ENCODE measurements at regions not wholly inside any gene's neighbourhood (a gene's known extent, or its start where the extent isn't known, plus 50 kb on each side); places are given as distances from the start of the nearest gene placed in this dataset.

- no peak for DNase-seq
Observed at GRCh38 chr20:10864076-10864672, 190.4 kb upstream of the JAG1 start.

- peak in 1 of 2 experiments; percentile 41 for DNase-seq
Observed at GRCh38 chr20:10868299-10868698, 194.5 kb upstream of the JAG1 start.

- DNase-seq: no peak
Observed at GRCh38 chr20:10873026-10873425, 199.2 kb upstream of the JAG1 start.

- DNase-seq: no peak
Observed at GRCh38 chr20:10875653-10876052, 201.9 kb upstream of the JAG1 start.

GRCh38 chr20:10876558-10876957 is 202.8 kb upstream of the JAG1 start:
- DNase-seq: no peak

- DNase-seq: no peak
Observed at GRCh38 chr20:10877342-10877741, 203.5 kb upstream of the JAG1 start.

GRCh38 chr20:10883166-10883565 is 209.4 kb upstream of the JAG1 start:
- DNase-seq: no peak

GRCh38 chr20:10893321-10893720 is 219.5 kb upstream of the JAG1 start:
- no peak for DNase-seq

- no peak for DNase-seq
Observed at GRCh38 chr20:10897336-10897735, 223.5 kb upstream of the JAG1 start.

GRCh38 chr20:10898552-10898951 is 224.8 kb upstream of the JAG1 start:
- DNase-seq: no peak

- no peak for DNase-seq
Observed at GRCh38 chr20:10902174-10902573, 228.4 kb upstream of the JAG1 start.

GRCh38 chr20:10902576-10903282 is 228.9 kb upstream of the JAG1 start:
- no peak for DNase-seq

- no peak for DNase-seq
Observed at GRCh38 chr20:10906834-10907233, 233.0 kb upstream of the JAG1 start.

- no peak for DNase-seq
Observed at GRCh38 chr20:10909803-10910202, 236.0 kb upstream of the JAG1 start.

- no peak for DNase-seq
Observed at GRCh38 chr20:10910535-10911178, 236.9 kb upstream of the JAG1 start.

- no peak for DNase-seq
Observed at GRCh38 chr20:10911298-10911697, 237.5 kb upstream of the JAG1 start.

GRCh38 chr20:10915815-10916214 is 242.0 kb upstream of the JAG1 start:
- no peak for DNase-seq

GRCh38 chr20:10916312-10916711 is 242.5 kb upstream of the JAG1 start:
- DNase-seq: no peak

- DNase-seq: no peak
Observed at GRCh38 chr20:10917826-10918225, 244.0 kb upstream of the JAG1 start.

GRCh38 chr20:10919396-10920140 is 245.8 kb upstream of the JAG1 start:
- no peak for DNase-seq

GRCh38 chr20:10920396-10920795 is 246.6 kb upstream of the JAG1 start:
- no peak for DNase-seq

GRCh38 chr20:10921491-10922010 is 247.8 kb upstream of the JAG1 start:
- no peak for DNase-seq

- no peak for DNase-seq
Observed at GRCh38 chr20:10922506-10922905, 248.7 kb upstream of the JAG1 start.
